HG03442 (cell line): ENCODE measurements at regions not wholly inside any gene's neighbourhood (a gene's known extent, or its start where the extent isn't known, plus 50 kb on each side); places are given as distances from the start of the nearest gene placed in this dataset.

Experiments used
- ATAC-seq: cut with Tn5 transposase; IDR thresholded peaks from one replicate; pipeline ENCODE4 v1.9.1; 2021; ENCODE audit warnings: mild to moderate bottlenecking, moderate library complexity; ENCODE audit not compliant: unreplicated experiment

- ATAC-seq: no peak
These were observed 886.3 kb upstream of the SEL1L start for GRCh38 chr14:82419933-82420332.

- ATAC-seq: no peak
These were observed 887.2 kb upstream of the SEL1L start for GRCh38 chr14:82420871-82421270.

- ATAC-seq: no peak
These were observed 887.6 kb upstream of the SEL1L start for GRCh38 chr14:82421286-82421685.

GRCh38 chr14:82422230-82422629, 888.6 kb upstream of the SEL1L start:
- no peak for ATAC-seq

GRCh38 chr14:82425261-82425660, 891.6 kb upstream of the SEL1L start:
- ATAC-seq: no peak

- no peak for ATAC-seq
These were observed 897.4 kb upstream of the SEL1L start for GRCh38 chr14:82431031-82431430.

GRCh38 chr14:82432301-82433105, 898.9 kb upstream of the SEL1L start:
- no peak for ATAC-seq

- ATAC-seq: no peak
These were observed 904.8 kb upstream of the SEL1L start for GRCh38 chr14:82438436-82438835.

- no peak for ATAC-seq
These were observed 907.6 kb upstream of the SEL1L start for GRCh38 chr14:82441270-82441669.

GRCh38 chr14:82445810-82446570, 912.3 kb upstream of the SEL1L start:
- ATAC-seq: no peak

- no peak for ATAC-seq
These were observed 913.9 kb upstream of the SEL1L start for GRCh38 chr14:82447586-82447985.

- ATAC-seq: no peak
These were observed 916.3 kb upstream of the SEL1L start for GRCh38 chr14:82449926-82450468.

- no peak for ATAC-seq
These were observed 918.0 kb upstream of the SEL1L start for GRCh38 chr14:82451675-82452074.

- no peak for ATAC-seq
These were observed 948.7 kb upstream of the SEL1L start for GRCh38 chr14:82482345-82482744.

- ATAC-seq: no peak
These were observed 954.8 kb upstream of the SEL1L start for GRCh38 chr14:82488473-82488872.

- ATAC-seq: no peak
These were observed 956.7 kb upstream of the SEL1L start for GRCh38 chr14:82490397-82490796.

GRCh38 chr14:82492157-82492556, 958.5 kb upstream of the SEL1L start:
- no peak for ATAC-seq

GRCh38 chr14:82500222-82500621, 966.6 kb upstream of the SEL1L start:
- no peak for ATAC-seq

GRCh38 chr14:82501554-82501953, 967.9 kb upstream of the SEL1L start:
- no peak for ATAC-seq

GRCh38 chr14:82502043-82502442, 968.4 kb upstream of the SEL1L start:
- no peak for ATAC-seq

GRCh38 chr14:82504894-82505293, 971.2 kb upstream of the SEL1L start:
- ATAC-seq: no peak

GRCh38 chr14:82510007-82510406, 976.4 kb upstream of the SEL1L start:
- no peak for ATAC-seq
